ENCODE measurements at regions not wholly inside any gene's neighbourhood (a gene's known extent, or its start where the extent isn't known, plus 50 kb on each side); places are given as distances from the start of the nearest gene placed in this dataset.

DNA sequence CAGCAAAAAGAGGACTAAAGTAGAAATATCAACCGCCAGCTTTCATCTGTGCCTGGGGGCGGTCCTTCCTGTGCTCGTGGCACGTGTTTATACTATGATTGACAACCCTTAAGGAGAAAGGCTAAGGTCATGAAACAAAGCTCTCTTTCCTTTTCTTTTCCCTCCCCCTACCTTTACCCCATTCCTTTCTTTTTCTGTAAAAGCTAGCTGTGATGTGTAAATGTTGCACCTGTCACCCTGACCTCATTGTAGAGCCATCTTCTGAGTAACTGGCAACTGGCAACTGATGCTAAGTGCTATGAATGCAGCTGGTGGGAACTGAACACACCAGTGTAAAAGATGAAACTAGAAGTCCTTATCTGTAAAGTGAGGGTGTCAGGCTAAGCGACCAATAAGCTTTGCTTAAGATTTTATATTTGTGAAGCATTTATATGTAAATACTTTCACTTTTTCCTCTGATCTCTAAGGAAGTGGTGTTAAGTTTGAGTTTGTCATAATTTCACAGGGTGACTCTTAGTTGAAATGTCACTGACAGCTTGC is 102.8 kb upstream of the BCAT1 start:
- TF ChIP-seq, protein P1, sequence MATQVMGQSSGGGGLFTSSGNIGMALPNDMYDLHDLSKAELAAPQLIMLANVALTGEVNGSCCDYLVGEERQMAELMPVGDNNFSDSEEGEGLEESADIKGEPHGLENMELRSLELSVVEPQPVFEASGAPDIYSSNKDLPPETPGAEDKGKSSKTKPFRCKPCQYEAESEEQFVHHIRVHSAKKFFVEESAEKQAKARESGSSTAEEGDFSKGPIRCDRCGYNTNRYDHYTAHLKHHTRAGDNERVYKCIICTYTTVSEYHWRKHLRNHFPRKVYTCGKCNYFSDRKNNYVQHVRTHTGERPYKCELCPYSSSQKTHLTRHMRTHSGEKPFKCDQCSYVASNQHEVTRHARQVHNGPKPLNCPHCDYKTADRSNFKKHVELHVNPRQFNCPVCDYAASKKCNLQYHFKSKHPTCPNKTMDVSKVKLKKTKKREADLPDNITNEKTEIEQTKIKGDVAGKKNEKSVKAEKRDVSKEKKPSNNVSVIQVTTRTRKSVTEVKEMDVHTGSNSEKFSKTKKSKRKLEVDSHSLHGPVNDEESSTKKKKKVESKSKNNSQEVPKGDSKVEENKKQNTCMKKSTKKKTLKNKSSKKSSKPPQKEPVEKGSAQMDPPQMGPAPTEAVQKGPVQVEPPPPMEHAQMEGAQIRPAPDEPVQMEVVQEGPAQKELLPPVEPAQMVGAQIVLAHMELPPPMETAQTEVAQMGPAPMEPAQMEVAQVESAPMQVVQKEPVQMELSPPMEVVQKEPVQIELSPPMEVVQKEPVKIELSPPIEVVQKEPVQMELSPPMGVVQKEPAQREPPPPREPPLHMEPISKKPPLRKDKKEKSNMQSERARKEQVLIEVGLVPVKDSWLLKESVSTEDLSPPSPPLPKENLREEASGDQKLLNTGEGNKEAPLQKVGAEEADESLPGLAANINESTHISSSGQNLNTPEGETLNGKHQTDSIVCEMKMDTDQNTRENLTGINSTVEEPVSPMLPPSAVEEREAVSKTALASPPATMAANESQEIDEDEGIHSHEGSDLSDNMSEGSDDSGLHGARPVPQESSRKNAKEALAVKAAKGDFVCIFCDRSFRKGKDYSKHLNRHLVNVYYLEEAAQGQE (IDR thresholded peaks at IDR 0.05; ENCODE audit: unreplicated experiment) = no peak
- TF ChIP-seq CREB1 (CRISPR knock-in tag; IDR thresholded peaks at IDR 0.05; ENCODE audit: low read depth) (no peak), POLR2AphosphoS5 (IDR thresholded peaks at IDR 0.05; ENCODE audit: low read depth) (no peak), EZH2phosphoT487 (IDR thresholded peaks at IDR 0.05; ENCODE audit: unreplicated experiment) (no peak), ZNF114 (CRISPR knock-in tag; IDR thresholded peaks at IDR 0.05) (no peak), EZH2 (IDR thresholded peaks at IDR 0.05; ENCODE audit: low read depth, unreplicated experiment) (no peak)
- TF ChIP-seq, protein P2, sequence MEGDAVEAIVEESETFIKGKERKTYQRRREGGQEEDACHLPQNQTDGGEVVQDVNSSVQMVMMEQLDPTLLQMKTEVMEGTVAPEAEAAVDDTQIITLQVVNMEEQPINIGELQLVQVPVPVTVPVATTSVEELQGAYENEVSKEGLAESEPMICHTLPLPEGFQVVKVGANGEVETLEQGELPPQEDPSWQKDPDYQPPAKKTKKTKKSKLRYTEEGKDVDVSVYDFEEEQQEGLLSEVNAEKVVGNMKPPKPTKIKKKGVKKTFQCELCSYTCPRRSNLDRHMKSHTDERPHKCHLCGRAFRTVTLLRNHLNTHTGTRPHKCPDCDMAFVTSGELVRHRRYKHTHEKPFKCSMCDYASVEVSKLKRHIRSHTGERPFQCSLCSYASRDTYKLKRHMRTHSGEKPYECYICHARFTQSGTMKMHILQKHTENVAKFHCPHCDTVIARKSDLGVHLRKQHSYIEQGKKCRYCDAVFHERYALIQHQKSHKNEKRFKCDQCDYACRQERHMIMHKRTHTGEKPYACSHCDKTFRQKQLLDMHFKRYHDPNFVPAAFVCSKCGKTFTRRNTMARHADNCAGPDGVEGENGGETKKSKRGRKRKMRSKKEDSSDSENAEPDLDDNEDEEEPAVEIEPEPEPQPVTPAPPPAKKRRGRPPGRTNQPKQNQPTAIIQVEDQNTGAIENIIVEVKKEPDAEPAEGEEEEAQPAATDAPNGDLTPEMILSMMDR (conservative IDR thresholded peaks at IDR 0.05; ENCODE audit: low read depth in 2 of 2) = no peak
- TF ChIP-seq, protein P3, sequence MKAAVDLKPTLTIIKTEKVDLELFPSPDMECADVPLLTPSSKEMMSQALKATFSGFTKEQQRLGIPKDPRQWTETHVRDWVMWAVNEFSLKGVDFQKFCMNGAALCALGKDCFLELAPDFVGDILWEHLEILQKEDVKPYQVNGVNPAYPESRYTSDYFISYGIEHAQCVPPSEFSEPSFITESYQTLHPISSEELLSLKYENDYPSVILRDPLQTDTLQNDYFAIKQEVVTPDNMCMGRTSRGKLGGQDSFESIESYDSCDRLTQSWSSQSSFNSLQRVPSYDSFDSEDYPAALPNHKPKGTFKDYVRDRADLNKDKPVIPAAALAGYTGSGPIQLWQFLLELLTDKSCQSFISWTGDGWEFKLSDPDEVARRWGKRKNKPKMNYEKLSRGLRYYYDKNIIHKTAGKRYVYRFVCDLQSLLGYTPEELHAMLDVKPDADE (IDR thresholded peaks at IDR 0.05) = no peak

All from GM23338 (cell line).